ENCODE measurements at regions not wholly inside any gene's neighbourhood (a gene's known extent, or its start where the extent isn't known, plus 50 kb on each side); places are given as distances from the start of the nearest gene placed in this dataset.
"Not testable (repeated sequence)": the region's sequence is repeated elsewhere in the genome, so short reads cannot be mapped to it uniquely, and the experiment has no call there.

GRCh38 chr1:218510153-218510772, 165.1 kb downstream of the TGFB2 start:
- TF ChIP-seq CTCF (IDR thresholded peaks at IDR 0.05): no peak
- no peaks in the 10 kb centered on the region for H3K27me3 ChIP-seq
- no peak overlapping the region for H3K4me3 ChIP-seq
- H3K4me1 ChIP-seq: no peaks in the 10 kb centered on the region
- peaks cover 0 to 16% of the 10 kb centered on the region in 2 donors for H3K9me3 ChIP-seq
- no peaks in the 10 kb centered on the region for H3K36me3 ChIP-seq
- H3K27ac ChIP-seq: no peak overlapping the region
- no peak for DNase-seq (ENCODE audit: low spot score)

- peaks cover 0 to 4% of the 10 kb centered on the region in 2 donors for H3K9me3 ChIP-seq
- H3K4me1 ChIP-seq: no peaks in the 10 kb centered on the region
Observed at GRCh38 chr1:218513328-218513727, 168.2 kb downstream of the TGFB2 start.

GRCh38 chr1:218514689-218515088, 169.6 kb downstream of the TGFB2 start:
- no peaks in the 10 kb centered on the region for H3K27me3 ChIP-seq
- H3K36me3 ChIP-seq: no peaks in the 10 kb centered on the region
- no peaks in the 10 kb centered on the region for H3K9me3 ChIP-seq
- TF ChIP-seq CTCF (IDR thresholded peaks at IDR 0.05): no peak
- H3K4me1 ChIP-seq: no peaks in the 10 kb centered on the region
- no peak overlapping the region for H3K4me3 ChIP-seq
- DNase-seq (ENCODE audit: low spot score): no peak
- no peak overlapping the region for H3K27ac ChIP-seq

More at GRCh38 chr1:218513328-218513727, 168.2 kb downstream of the TGFB2 start:
- Histone ChIP-seq H3K27ac (no peak overlapping the region), H3K27me3 (no peaks in the 10 kb centered on the region), H3K4me3 (no peak overlapping the region), H3K36me3 (no peaks in the 10 kb centered on the region)
- no peak for DNase-seq (ENCODE audit: low spot score)
- no peak for TF ChIP-seq CTCF (IDR thresholded peaks at IDR 0.05)

- no peak overlapping the region for H3K4me3 ChIP-seq
- H3K36me3 ChIP-seq: no peaks in the 10 kb centered on the region
- no peak overlapping the region for H3K27ac ChIP-seq
- H3K9me3 ChIP-seq: no peaks in the 10 kb centered on the region
- no peak for TF ChIP-seq CTCF (IDR thresholded peaks at IDR 0.05)
- no peak for DNase-seq (ENCODE audit: low spot score)
- H3K27me3 ChIP-seq: no peaks in the 10 kb centered on the region
- no peaks in the 10 kb centered on the region for H3K4me1 ChIP-seq
Observed at GRCh38 chr1:218516526-218516925, 171.4 kb downstream of the TGFB2 start.

- Histone ChIP-seq H3K27me3 (no peaks in the 10 kb centered on the region), H3K4me3 (no peak overlapping the region), H3K36me3 (no peaks in the 10 kb centered on the region), H3K9me3 (no peaks in the 10 kb centered on the region), H3K27ac (no peak overlapping the region), H3K4me1 (no peaks in the 10 kb centered on the region)
- TF ChIP-seq CTCF (IDR thresholded peaks at IDR 0.05): no peak
- DNase-seq (ENCODE audit: low spot score): no peak
Observed at GRCh38 chr1:218517459-218517858, 172.3 kb downstream of the TGFB2 start.

- no peak for TF ChIP-seq CTCF (IDR thresholded peaks at IDR 0.05)
- Histone ChIP-seq H3K27me3 (no peaks in the 10 kb centered on the region), H3K36me3 (no peaks in the 10 kb centered on the region), H3K27ac (no peak overlapping the region), H3K4me3 (no peak overlapping the region), H3K4me1 (no peaks in the 10 kb centered on the region), H3K9me3 (no peaks in the 10 kb centered on the region)
- DNase-seq (ENCODE audit: low spot score): no peak
Observed at GRCh38 chr1:218518216-218518740, 173.1 kb downstream of the TGFB2 start.

- not testable (repeated sequence) for H3K4me3 ChIP-seq; H3K27ac ChIP-seq; H3K27me3 ChIP-seq; H3K4me1 ChIP-seq; H3K36me3 ChIP-seq; H3K9me3 ChIP-seq; DNase-seq (ENCODE audit: low spot score)
Observed at GRCh38 chr1:218520646-218521045, 175.5 kb downstream of the TGFB2 start.
